Endothelial cell of umbilical vein (primary cell): ENCODE measurements at regions not wholly inside any gene's neighbourhood (a gene's known extent, or its start where the extent isn't known, plus 50 kb on each side); places are given as distances from the start of the nearest gene placed in this dataset.

ENCODE experiments used
- BruUV-seq: library from RNA; stranded (reverse); fragments of 400-500 nt; replicated peaks from 2 replicates; lab custom pipeline; 2021; lab: Mats Ljungman, UMichigan
- CTCF ChIA-PET: fragments of 300-600, 350-600 bp; sonication (Branson Sonifier 250); formaldehyde crosslinking; loops from one replicate; lab custom pipeline; 2021; ENCODE audit warnings: antibody characterized with exemption, inconsistent platforms; lab: Charles Lee
- POLR2A ChIA-PET: fragments of 300-600, 350-600 bp; sonication (Branson Sonifier 250); formaldehyde crosslinking; loops from one replicate; lab custom pipeline; 2021; ENCODE audit warnings: antibody characterized with exemption, inconsistent platforms; lab: Charles Lee
- DNase-seq: peaks from one replicate; pipeline ENCODE4 v3.0.0-alpha.2; 2011; ENCODE audit warnings: low read depth, low spot score
- FAIRE-seq: peaks from 2 replicates; lab custom pipeline; 2011; peaks lifted over from hg19 to GRCh38; lab: Jason Lieb, UNC
- H2AFZ ChIP-seq: 2 replicates; pipeline ENCODE4 v1.6.0; 2012; ENCODE audit warnings: low read depth, low read length, control low read depth, inconsistent platforms
- H3K27ac ChIP-seq: 2 replicates; pipeline ENCODE4 v1.5.1; 2011; ENCODE audit warnings: low read depth, mild to moderate bottlenecking, control low read depth, low read length, moderate library complexity; ENCODE audit not compliant: insufficient read depth
- H3K27me3 ChIP-seq, 2 experiments: 2 replicates each; pipeline versions ENCODE4 v1.6.0 to v1.6.1; 2011; ENCODE audit warnings: low read length in 2 of 2, mixed read lengths in 1 of 2; ENCODE audit not compliant: control insufficient read depth in 2 of 2, insufficient read depth in 2 of 2
- H3K36me3 ChIP-seq, 2 experiments: 2 replicates in 1 of 2; 3 replicates in 1 of 2; pipeline ENCODE4 v1.5.1; 2011; ENCODE audit warnings: low read length in 2 of 2, mild to moderate bottlenecking in 1 of 2, moderate library complexity in 1 of 2; ENCODE audit not compliant: control insufficient read depth in 2 of 2, insufficient read depth in 2 of 2; ENCODE audit errors: extremely low read depth in 1 of 2
- H3K4me1 ChIP-seq: 3 replicates; pipeline ENCODE4 v1.5.1; 2011; ENCODE audit warnings: mild to moderate bottlenecking, low read length; ENCODE audit not compliant: control insufficient read depth, insufficient read depth; ENCODE audit errors: extremely low read depth
- H3K4me2 ChIP-seq: 2 replicates; pipeline ENCODE4 v1.6.1; 2011; ENCODE audit warnings: low read length, control low read depth, mixed read lengths; ENCODE audit not compliant: insufficient read depth
- H3K4me3 ChIP-seq, 3 experiments: fragments of 200-600 bp in 1 of 3; sonication (generic), shearing (Covaris generic) in 1 of 3; replicated peaks in 1 of 3; 2 replicates each; pipeline ENCODE4 v1.5.1; 2011 to 2016; ENCODE audit warnings: control low read depth in 3 of 3, low read length in 3 of 3, mild to moderate bottlenecking in 2 of 3, inconsistent platforms in 1 of 3, low read depth in 1 of 3, moderate library complexity in 1 of 3; ENCODE audit not compliant: insufficient read depth in 1 of 3
- H3K79me2 ChIP-seq: 2 replicates; pipeline ENCODE4 v1.6.0; 2012; ENCODE audit warnings: low read length, inconsistent platforms; ENCODE audit not compliant: control insufficient read depth, insufficient read depth
- H3K9ac ChIP-seq: replicated peaks from 2 replicates; pipeline ENCODE3; 2011; ENCODE audit warnings: low read length, control low read depth; ENCODE audit not compliant: insufficient read depth; ENCODE audit errors: extremely low read depth
- H3K9me1 ChIP-seq: replicated peaks from 3 replicates; pipeline ENCODE4 v1.6.0; 2011; ENCODE audit warnings: mild to moderate bottlenecking, low read length; ENCODE audit not compliant: control insufficient read depth, insufficient read depth; ENCODE audit errors: extremely low read depth
- H3K9me3 ChIP-seq: replicated peaks from 2 replicates; pipeline ENCODE4 v1.5.1; 2012; ENCODE audit warnings: low read length, inconsistent platforms; ENCODE audit not compliant: control insufficient read depth, insufficient read depth
- H4K20me1 ChIP-seq: replicated peaks from 2 replicates; pipeline ENCODE3; 2011; ENCODE audit warnings: mild to moderate bottlenecking, low read length; ENCODE audit not compliant: control insufficient read depth, insufficient read depth; ENCODE audit errors: extremely low read depth
- FOS ChIP-seq: IDR thresholded peaks from 2 replicates; pipeline ENCODE4 v1.6.1; 2011; ENCODE audit warnings: mild to moderate bottlenecking, low read length, moderate library complexity, borderline replicate concordance; ENCODE audit not compliant: insufficient read depth
- GATA2 ChIP-seq: IDR thresholded peaks from 2 replicates; pipeline ENCODE4 v1.7.0; 2011; ENCODE audit warnings: low read depth, mild to moderate bottlenecking, moderate library complexity, mixed read lengths, low read length; ENCODE audit not compliant: insufficient read length, insufficient read depth
- POLR2A ChIP-seq: IDR thresholded peaks from 2 replicates; pipeline ENCODE4 v1.6.1; 2012; ENCODE audit warnings: low read depth, mild to moderate bottlenecking, control low read depth, low read length
- dilution Hi-C: fragments of 300-500 bp; cut with MboI; formaldehyde crosslinking; loops from one replicate; pipeline ENCODE4 v1.15.0; 2019; ENCODE audit warnings: low sequenced_read_pairs; ENCODE audit not compliant: extremely low pct_ligation_motif_present
- intact Hi-C: fragments of 100-400 bp; cut with micrococcal nuclease; formaldehyde crosslinking; loops from one replicate; pipeline ENCODE4 v1.10.0; 2022
- TF ChIP-seq, protein P1 (sequence below): IDR thresholded peaks from 2 replicates; pipeline ENCODE4 v1.6.1; 2011; ENCODE audit not compliant: insufficient read depth, insufficient read length
- TF ChIP-seq, protein P2 (sequence below), 2 donors: IDR thresholded peaks; 1 replicate in 1 of 2; 2 replicates in 1 of 2; pipeline ENCODE4 v1.5.1; 2011; ENCODE audit warnings: low read length in 2 of 2, mild to moderate bottlenecking in 2 of 2, moderate library complexity in 2 of 2, control low read depth in 1 of 2, inconsistent platforms in 1 of 2, low read depth in 1 of 2; ENCODE audit not compliant: insufficient read depth in 1 of 2; ENCODE audit errors: extremely low read depth in 1 of 2

DNA sequence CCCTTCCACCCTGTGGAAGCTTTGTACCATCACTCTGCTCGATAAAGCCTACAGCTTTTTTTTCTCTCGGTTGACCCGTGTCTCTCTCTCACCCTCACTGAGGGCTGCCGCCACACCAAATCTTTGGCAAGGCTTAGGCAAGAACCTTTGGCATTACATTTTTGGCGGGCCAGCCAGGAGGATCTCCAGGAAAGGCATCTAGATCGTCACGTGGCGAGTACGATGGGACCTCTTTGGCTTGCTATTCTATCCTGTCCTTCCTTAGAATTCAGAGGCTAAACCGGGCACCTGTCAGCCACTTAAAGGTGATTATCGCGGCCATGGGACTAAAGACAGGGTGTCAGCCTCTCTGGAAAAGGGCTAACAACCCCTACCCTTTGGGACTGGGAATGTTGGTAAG, 96.2 kb downstream of the UGT2B28 start:
- dilution Hi-C loops: no loop called here

DNA sequence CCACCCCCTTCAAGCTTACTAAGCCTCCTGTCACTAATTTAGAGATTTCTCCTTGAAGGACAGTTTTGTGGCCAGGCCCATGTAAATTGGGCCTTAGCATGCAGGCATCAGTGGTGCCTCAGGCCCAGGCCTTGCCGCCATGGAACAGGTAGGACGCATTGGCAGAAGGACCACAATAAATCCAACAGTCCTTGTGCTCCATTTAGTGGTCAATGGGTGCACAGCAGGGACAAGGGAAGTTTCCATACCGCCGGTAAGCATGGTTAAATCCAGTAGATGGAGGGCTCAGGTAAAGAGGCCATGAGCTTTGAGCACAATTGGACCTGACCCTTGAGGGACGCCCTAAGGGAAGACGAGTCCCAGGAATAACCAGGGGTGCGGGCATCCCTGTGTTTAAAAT, 97.3 kb downstream of the UGT2B28 start:
- H3K27me3 ChIP-seq: no peaks in the 10 kb centered on the region
- no peak overlapping the region for H3K4me3 ChIP-seq
- H3K9ac ChIP-seq: no peak overlapping the region
- ChIA-PET POLR2A (no interaction called here), CTCF (no interaction called here)
- no peaks in the 10 kb centered on the region for H4K20me1 ChIP-seq
- H3K4me2 ChIP-seq: no peak overlapping the region
- dilution Hi-C loops (no loop called here), intact Hi-C loops (no loop called here)
- no peak overlapping the region for H3K27ac ChIP-seq
- TF ChIP-seq POLR2A: no peak
- H3K36me3 ChIP-seq: no peaks in the 10 kb centered on the region
- FAIRE-seq (no peak), DNase-seq (no peak)
- no peaks in the 10 kb centered on the region for H3K4me1 ChIP-seq
- H2AFZ ChIP-seq: no peak overlapping the region
- no peaks in the 10 kb centered on the region for H3K9me3 ChIP-seq
- H3K9me1 ChIP-seq: no peaks in the 10 kb centered on the region
- no peaks in the 10 kb centered on the region for H3K79me2 ChIP-seq
- no TSS peak for BruUV-seq

More for the DNA sequence above, 96.2 kb downstream of the UGT2B28 start:
- Histone ChIP-seq H3K36me3 (no peaks in the 10 kb centered on the region), H3K79me2 (no peaks in the 10 kb centered on the region), H3K9me3 (no peaks in the 10 kb centered on the region), H4K20me1 (no peaks in the 10 kb centered on the region), H3K4me1 (no peaks in the 10 kb centered on the region), H3K9ac (no peak overlapping the region), H3K4me2 (no peak overlapping the region), H3K27ac (no peak overlapping the region), H3K9me1 (no peaks in the 10 kb centered on the region), H2AFZ (no peak overlapping the region), H3K4me3 (no peak overlapping the region), H3K27me3 (no peaks in the 10 kb centered on the region)
- POLR2A ChIA-PET: no interaction called here
- FAIRE-seq: no peak
- TF ChIP-seq POLR2A (no peak), GATA2 (no peak), FOS (no peak)
- TF ChIP-seq, protein P1, sequence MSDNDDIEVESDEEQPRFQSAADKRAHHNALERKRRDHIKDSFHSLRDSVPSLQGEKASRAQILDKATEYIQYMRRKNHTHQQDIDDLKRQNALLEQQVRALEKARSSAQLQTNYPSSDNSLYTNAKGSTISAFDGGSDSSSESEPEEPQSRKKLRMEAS: no peak
- TF ChIP-seq, protein P2, sequence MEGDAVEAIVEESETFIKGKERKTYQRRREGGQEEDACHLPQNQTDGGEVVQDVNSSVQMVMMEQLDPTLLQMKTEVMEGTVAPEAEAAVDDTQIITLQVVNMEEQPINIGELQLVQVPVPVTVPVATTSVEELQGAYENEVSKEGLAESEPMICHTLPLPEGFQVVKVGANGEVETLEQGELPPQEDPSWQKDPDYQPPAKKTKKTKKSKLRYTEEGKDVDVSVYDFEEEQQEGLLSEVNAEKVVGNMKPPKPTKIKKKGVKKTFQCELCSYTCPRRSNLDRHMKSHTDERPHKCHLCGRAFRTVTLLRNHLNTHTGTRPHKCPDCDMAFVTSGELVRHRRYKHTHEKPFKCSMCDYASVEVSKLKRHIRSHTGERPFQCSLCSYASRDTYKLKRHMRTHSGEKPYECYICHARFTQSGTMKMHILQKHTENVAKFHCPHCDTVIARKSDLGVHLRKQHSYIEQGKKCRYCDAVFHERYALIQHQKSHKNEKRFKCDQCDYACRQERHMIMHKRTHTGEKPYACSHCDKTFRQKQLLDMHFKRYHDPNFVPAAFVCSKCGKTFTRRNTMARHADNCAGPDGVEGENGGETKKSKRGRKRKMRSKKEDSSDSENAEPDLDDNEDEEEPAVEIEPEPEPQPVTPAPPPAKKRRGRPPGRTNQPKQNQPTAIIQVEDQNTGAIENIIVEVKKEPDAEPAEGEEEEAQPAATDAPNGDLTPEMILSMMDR (IDR thresholded peaks at IDR 0.05; ENCODE audit: extremely low read depth in 1 of 2, insufficient read depth in 1 of 2, low read depth in 1 of 2, low read length in 2 of 2): no peak
- no TSS peak for BruUV-seq
- intact Hi-C loops: no loop called here
- no peak for DNase-seq
- CTCF ChIA-PET: no interaction called here
